ENCODE measurements at regions not wholly inside any gene's neighbourhood (a gene's known extent, or its start where the extent isn't known, plus 50 kb on each side); places are given as distances from the start of the nearest gene placed in this dataset.

DNA sequence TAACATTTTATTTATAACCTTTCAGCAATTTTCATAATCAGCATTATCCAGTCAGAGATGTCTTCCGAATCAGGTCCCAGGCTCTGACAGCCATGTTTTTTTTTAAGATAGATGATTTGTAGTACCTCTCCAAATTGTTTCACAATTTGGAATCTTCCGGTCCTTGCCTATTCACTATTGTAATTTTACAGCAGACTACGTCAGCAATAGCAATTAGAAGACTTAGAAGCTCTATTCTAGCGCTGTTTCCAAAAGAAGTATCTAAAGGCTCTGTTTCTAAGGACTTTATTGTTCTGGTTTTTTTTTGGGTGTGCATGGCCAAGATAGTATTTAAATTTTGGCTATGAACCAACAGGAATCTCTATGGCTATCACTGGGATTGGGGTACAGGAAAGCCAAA lies 94.6 kb upstream of the PELI1 start:
- no peaks in the 10 kb centered on the region for H3K4me1 ChIP-seq (ENCODE audit: control insufficient read depth in 1 of 2, insufficient read depth in 2 of 2, low read depth in 1 of 2, low read length in 1 of 2)
- no peaks in the 10 kb centered on the region for H3K9me3 ChIP-seq
- 89% methylated on average over 4 of the region's 4 CpGs for WGBS (ENCODE audit: low lambda C conversion rate)

GRCh38 chr2:64243081-64244036 lies 99.1 kb upstream of the PELI1 start:
- no peak overlapping the region for H3K27ac ChIP-seq (ENCODE audit: low read depth in 2 of 2, low read length in 1 of 2)
- no peaks in the 10 kb centered on the region for H3K9me3 ChIP-seq
- no peak overlapping the region for H3K4me2 ChIP-seq
- 44% methylated on average over 2 of the region's 2 CpGs for WGBS (ENCODE audit: low lambda C conversion rate)
- H3K4me3 ChIP-seq (ENCODE audit: low read depth in 2 of 2, low read length in 1 of 2): no peak overlapping the region
- POLR2A ChIA-PET: no interaction called here
- DNase-seq: no peak
- no peaks in the 10 kb centered on the region for H3K79me2 ChIP-seq (ENCODE audit: insufficient read depth)
- H3K4me1 ChIP-seq (ENCODE audit: control insufficient read depth in 1 of 2, insufficient read depth in 2 of 2, low read depth in 1 of 2, low read length in 1 of 2): no peaks in the 10 kb centered on the region
- CTCF ChIA-PET: interaction anchor here (1.6 kb wide), 1 partner anchor 29 kb away, joined by 3 read pairs; no protein-coding TSS in a partner anchor
- H3K9ac ChIP-seq: no peak overlapping the region
- no peaks in the 10 kb centered on the region for H3K9me2 ChIP-seq
- H3K27me3 ChIP-seq (ENCODE audit: insufficient read depth): peaks cover 15% of the 10 kb centered on the region; the same call in 1 of the 2 replicates
- H2AFZ ChIP-seq (ENCODE audit: low read depth): no peak overlapping the region
- no peaks in the 10 kb centered on the region for H4K20me1 ChIP-seq (ENCODE audit: insufficient read depth)
- no peaks in the 10 kb centered on the region for H3F3A ChIP-seq (replicated peaks; ENCODE audit: insufficient read depth)
- H3K36me3 ChIP-seq (replicated peaks in 1 of 2; ENCODE audit: control insufficient read depth in 1 of 2, insufficient read depth in 2 of 2, low read length in 1 of 2): no peaks in the 10 kb centered on the region
- TF ChIP-seq IRF3 (IDR thresholded peaks at IDR 0.05; ENCODE audit: low read depth, low read length) (no peak), RFX5 (IDR thresholded peaks at IDR 0.05; ENCODE audit: low read length) (no peak), FOSL2 (IDR thresholded peaks at IDR 0.05; ENCODE audit: borderline replicate concordance, low read depth) (no peak), RCOR1 (IDR thresholded peaks at IDR 0.05; ENCODE audit: low read length) (no peak), CHD2 (IDR thresholded peaks at IDR 0.05; ENCODE audit: low read length, partially characterized antibody) (no peak), TCF12 (IDR thresholded peaks at IDR 0.05) (no peak), TAF1 (IDR thresholded peaks at IDR 0.05; ENCODE audit: borderline replicate concordance, low read depth, low read length) (no peak), MEF2A (IDR thresholded peaks at IDR 0.05; ENCODE audit: borderline replicate concordance, low read depth) (no peak), NRF1 (IDR thresholded peaks at IDR 0.05; ENCODE audit: low read depth, low read length) (no peak), POLR2AphosphoS5 (IDR thresholded peaks at IDR 0.05; ENCODE audit: low read depth, low read length) (no peak)
- TF ChIP-seq, protein P1, sequence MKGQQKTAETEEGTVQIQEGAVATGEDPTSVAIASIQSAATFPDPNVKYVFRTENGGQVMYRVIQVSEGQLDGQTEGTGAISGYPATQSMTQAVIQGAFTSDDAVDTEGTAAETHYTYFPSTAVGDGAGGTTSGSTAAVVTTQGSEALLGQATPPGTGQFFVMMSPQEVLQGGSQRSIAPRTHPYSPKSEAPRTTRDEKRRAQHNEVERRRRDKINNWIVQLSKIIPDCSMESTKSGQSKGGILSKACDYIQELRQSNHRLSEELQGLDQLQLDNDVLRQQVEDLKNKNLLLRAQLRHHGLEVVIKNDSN (IDR thresholded peaks at IDR 0.05; ENCODE audit: borderline replicate concordance, low read depth): no peak

More for the DNA sequence above, 94.6 kb upstream of the PELI1 start:
- H2AFZ ChIP-seq (ENCODE audit: low read depth): no peak overlapping the region
- DNase-seq: no peak
- no peaks in the 10 kb centered on the region for H3K9me2 ChIP-seq
- H3K36me3 ChIP-seq (replicated peaks in 1 of 2; ENCODE audit: control insufficient read depth in 1 of 2, insufficient read depth in 2 of 2, low read length in 1 of 2): no peaks in the 10 kb centered on the region
- H3K4me2 ChIP-seq: no peak overlapping the region
- no peak overlapping the region for H3K9ac ChIP-seq
- ChIA-PET POLR2A (no interaction called here), CTCF (no interaction called here)
- TF ChIP-seq POLR2AphosphoS5 (IDR thresholded peaks at IDR 0.05; ENCODE audit: low read depth, low read length) (no peak), NFIC (IDR thresholded peaks at IDR 0.05; ENCODE audit: borderline replicate concordance) (no peak), TEAD4 (IDR thresholded peaks at IDR 0.05; ENCODE audit: borderline replicate concordance, insufficient read depth) (no peak), GABPA (IDR thresholded peaks at IDR 0.05; ENCODE audit: low read depth) (no peak), FOXM1 (IDR thresholded peaks at IDR 0.05; ENCODE audit: low read depth) (no peak), MXI1 (IDR thresholded peaks at IDR 0.05; ENCODE audit: low read depth, low read length) (no peak), YY1 (IDR thresholded peaks at IDR 0.05; ENCODE audit: low read depth) (no peak), SIN3A (IDR thresholded peaks at IDR 0.05; ENCODE audit: borderline replicate concordance, low read depth, low read length) (no peak), MEF2A (IDR thresholded peaks at IDR 0.05; ENCODE audit: borderline replicate concordance, low read depth) (no peak), FOXJ3 (CRISPR knock-in tag; IDR thresholded peaks at IDR 0.05) (no peak), RFX5 (IDR thresholded peaks at IDR 0.05; ENCODE audit: low read length) (no peak), RCOR1 (IDR thresholded peaks at IDR 0.05; ENCODE audit: low read length) (no peak), EP300 (IDR thresholded peaks at IDR 0.05; ENCODE audit: borderline replicate concordance in 1 of 2, low read depth in 1 of 2, low read length in 1 of 2) (no peak), RXRA (IDR thresholded peaks at IDR 0.05; ENCODE audit: borderline replicate concordance, low read depth) (no peak), CHD2 (IDR thresholded peaks at IDR 0.05; ENCODE audit: low read length, partially characterized antibody) (no peak), NRF1 (IDR thresholded peaks at IDR 0.05; ENCODE audit: low read depth, low read length) (no peak), GATA2 (CRISPR knock-in tag; IDR thresholded peaks at IDR 0.05) (no peak), RAD21 (IDR thresholded peaks at IDR 0.05; ENCODE audit: low read length) (no peak)
- TF ChIP-seq, protein P1 (IDR thresholded peaks at IDR 0.05; ENCODE audit: borderline replicate concordance, low read depth): no peak
- TF ChIP-seq, protein P2, sequence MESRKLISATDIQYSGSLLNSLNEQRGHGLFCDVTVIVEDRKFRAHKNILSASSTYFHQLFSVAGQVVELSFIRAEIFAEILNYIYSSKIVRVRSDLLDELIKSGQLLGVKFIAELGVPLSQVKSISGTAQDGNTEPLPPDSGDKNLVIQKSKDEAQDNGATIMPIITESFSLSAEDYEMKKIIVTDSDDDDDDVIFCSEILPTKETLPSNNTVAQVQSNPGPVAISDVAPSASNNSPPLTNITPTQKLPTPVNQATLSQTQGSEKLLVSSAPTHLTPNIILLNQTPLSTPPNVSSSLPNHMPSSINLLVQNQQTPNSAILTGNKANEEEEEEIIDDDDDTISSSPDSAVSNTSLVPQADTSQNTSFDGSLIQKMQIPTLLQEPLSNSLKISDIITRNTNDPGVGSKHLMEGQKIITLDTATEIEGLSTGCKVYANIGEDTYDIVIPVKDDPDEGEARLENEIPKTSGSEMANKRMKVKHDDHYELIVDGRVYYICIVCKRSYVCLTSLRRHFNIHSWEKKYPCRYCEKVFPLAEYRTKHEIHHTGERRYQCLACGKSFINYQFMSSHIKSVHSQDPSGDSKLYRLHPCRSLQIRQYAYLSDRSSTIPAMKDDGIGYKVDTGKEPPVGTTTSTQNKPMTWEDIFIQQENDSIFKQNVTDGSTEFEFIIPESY (IDR thresholded peaks at IDR 0.05; ENCODE audit: borderline replicate concordance, low read depth): no peak
- H3F3A ChIP-seq (replicated peaks; ENCODE audit: insufficient read depth): no peaks in the 10 kb centered on the region
- H3K79me2 ChIP-seq (ENCODE audit: insufficient read depth): no peaks in the 10 kb centered on the region
- H3K27me3 ChIP-seq (ENCODE audit: insufficient read depth): peaks cover 2% of the 10 kb centered on the region; the same call in 1 of the 2 replicates
- H3K4me3 ChIP-seq (ENCODE audit: low read depth in 2 of 2, low read length in 1 of 2): no peak overlapping the region
- H3K27ac ChIP-seq (ENCODE audit: low read depth in 2 of 2, low read length in 1 of 2): no peak overlapping the region
- H4K20me1 ChIP-seq (ENCODE audit: insufficient read depth): no peaks in the 10 kb centered on the region

Data from SK-N-SH (cell line).